ENCODE measurements at regions not wholly inside any gene's neighbourhood (a gene's known extent, or its start where the extent isn't known, plus 50 kb on each side); places are given as distances from the start of the nearest gene placed in this dataset.
"Not testable (repeated sequence)": the region's sequence is repeated elsewhere in the genome, so short reads cannot be mapped to it uniquely, and the experiment has no call there.

DNA sequence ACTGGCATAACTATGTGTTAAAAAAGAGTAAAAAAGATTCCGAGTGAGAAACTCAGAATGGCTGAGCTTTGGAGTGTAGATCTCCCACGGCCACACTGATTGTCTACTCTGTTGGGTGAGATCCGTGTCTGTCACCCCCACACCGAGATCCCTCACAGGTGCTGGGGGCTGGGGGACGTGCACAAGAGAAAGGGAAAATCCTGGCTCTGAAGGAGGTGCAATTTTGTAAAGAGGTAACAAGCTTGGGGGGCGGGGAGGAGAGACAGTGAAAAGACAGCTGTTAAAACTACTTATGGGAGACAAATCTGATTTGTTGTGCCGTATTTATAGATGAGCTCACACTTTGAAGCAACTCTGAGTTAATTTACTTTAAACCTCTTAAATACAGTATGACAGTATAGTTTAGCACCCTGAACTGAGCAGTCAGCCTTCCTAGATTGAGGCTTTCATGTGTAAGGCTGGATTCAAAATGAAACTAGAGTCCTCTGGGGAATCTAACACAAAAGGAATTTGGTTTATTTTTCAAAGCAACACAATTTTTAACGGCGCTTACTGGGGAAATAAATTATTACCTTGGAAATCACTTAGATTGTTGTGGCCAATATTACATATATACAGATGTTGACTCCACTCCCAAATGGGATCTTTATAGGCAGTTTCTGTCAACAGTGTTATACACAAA, 167.4 kb upstream of the RGS6 start:
- no peak for DNase-seq
- intact Hi-C loops (cut with micrococcal nuclease), result no loop called here
- Mint-ChIP-seq H3K36me3 (no peaks in the 10 kb centered on the region), H3K4me1 (ENCODE audit: low read depth) (no peaks in the 10 kb centered on the region), H3K4me3 (no peak overlapping the region), H3K9me3 (no peaks in the 10 kb centered on the region), H3K27ac (no peak overlapping the region), H3K27me3 (peaks cover 10% of the 10 kb centered on the region)
- ChIA-PET CTCF (interaction anchor here (1.0 to 2.2 kb wide), 2 partner anchors 12 to 655 kb away, joined by 3 to 5 read pairs; no protein-coding TSS in a partner anchor), POLR2A (no interaction called here)

- H3K27ac Mint-ChIP-seq, result no peak overlapping the region
- POLR2A ChIA-PET, result no interaction called here
- no peak for DNase-seq
- H3K4me1 Mint-ChIP-seq (ENCODE audit: low read depth), result no peaks in the 10 kb centered on the region
- no peaks in the 10 kb centered on the region for H3K9me3 Mint-ChIP-seq
- CTCF ChIA-PET, result interaction anchor here (1.0 to 2.2 kb wide), 2 partner anchors 13 to 655 kb away, joined by 3 to 5 read pairs; no protein-coding TSS in a partner anchor
- H3K36me3 Mint-ChIP-seq, result no peaks in the 10 kb centered on the region
- no peak overlapping the region for H3K4me3 Mint-ChIP-seq
- intact Hi-C loops (cut with micrococcal nuclease), result no loop called here
- peaks cover 10% of the 10 kb centered on the region for H3K27me3 Mint-ChIP-seq
Observed at GRCh38 chr14:71765505-71765904, 166.7 kb upstream of the RGS6 start.

DNA sequence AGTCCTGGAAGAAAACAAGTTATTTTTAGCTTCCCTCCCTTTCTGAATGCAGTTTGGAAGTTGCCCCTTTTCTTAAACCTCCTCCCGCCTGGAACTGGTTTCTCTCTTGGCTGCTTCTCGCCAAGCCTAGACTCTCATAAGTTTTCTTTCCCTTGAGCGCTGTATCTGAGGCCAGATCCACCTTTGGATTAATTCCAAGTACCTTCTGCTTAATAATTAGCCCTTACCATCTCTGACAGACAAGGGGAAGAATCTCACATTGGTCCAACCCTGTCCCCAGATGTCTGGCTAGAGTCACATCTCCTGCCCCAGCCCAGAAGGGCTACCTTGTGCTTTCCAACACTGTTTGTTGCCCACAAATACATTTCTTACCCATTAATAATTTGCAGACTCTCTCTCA, 161.8 kb upstream of the RGS6 start:
- peaks cover 3% of the 10 kb centered on the region for H3K36me3 Mint-ChIP-seq
- H3K9me3 Mint-ChIP-seq, result peaks cover 9% of the 10 kb centered on the region
- no peak for DNase-seq
- no peak overlapping the region for H3K4me3 Mint-ChIP-seq
- no peaks in the 10 kb centered on the region for H3K4me1 Mint-ChIP-seq (ENCODE audit: low read depth)
- ChIA-PET CTCF (interaction anchor here (0.7 to 1.6 kb wide), 2 partner anchors 85 to 157 kb away, joined by 3 read pairs; no protein-coding TSS in a partner anchor), POLR2A (no interaction called here)
- peaks cover 23% of the 10 kb centered on the region for H3K27me3 Mint-ChIP-seq
- no peak overlapping the region for H3K27ac Mint-ChIP-seq
- intact Hi-C loops (cut with micrococcal nuclease), result no loop called here

DNA sequence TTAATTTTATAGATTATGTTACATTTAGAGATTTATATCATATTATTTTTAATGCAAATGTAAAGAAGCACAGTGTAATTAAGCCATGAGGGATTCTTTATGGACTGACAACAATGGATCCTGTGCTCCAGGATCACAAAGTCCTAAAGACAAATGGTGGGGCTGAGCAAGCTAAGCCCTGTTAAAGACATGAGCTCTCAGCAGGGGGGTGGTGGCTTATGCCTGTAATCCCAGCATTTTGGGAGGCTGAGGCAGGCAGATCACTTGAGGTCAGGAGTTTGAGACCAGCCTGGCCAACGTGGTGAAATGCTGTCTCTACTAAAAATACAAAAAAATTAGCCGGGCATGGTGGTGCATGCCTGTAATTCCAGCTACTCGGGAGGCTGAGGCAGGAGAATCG, 160.8 kb upstream of the RGS6 start:
- POLR2A ChIA-PET; CTCF ChIA-PET; DNase-seq; H3K36me3 Mint-ChIP-seq; H3K27ac Mint-ChIP-seq; H3K4me3 Mint-ChIP-seq; H3K4me1 Mint-ChIP-seq (ENCODE audit: low read depth); intact Hi-C loops (cut with micrococcal nuclease); H3K9me3 Mint-ChIP-seq: not testable (repeated sequence)
- peaks cover 25% of the 10 kb centered on the region for H3K27me3 Mint-ChIP-seq

GRCh38 chr14:71771996-71772395, 160.2 kb upstream of the RGS6 start:
- DNase-seq; POLR2A ChIA-PET; CTCF ChIA-PET; H3K4me1 Mint-ChIP-seq (ENCODE audit: low read depth); intact Hi-C loops (cut with micrococcal nuclease); H3K9me3 Mint-ChIP-seq; H3K36me3 Mint-ChIP-seq; H3K4me3 Mint-ChIP-seq; H3K27ac Mint-ChIP-seq: not testable (repeated sequence)
- H3K27me3 Mint-ChIP-seq, result peaks cover 25% of the 10 kb centered on the region

DNA sequence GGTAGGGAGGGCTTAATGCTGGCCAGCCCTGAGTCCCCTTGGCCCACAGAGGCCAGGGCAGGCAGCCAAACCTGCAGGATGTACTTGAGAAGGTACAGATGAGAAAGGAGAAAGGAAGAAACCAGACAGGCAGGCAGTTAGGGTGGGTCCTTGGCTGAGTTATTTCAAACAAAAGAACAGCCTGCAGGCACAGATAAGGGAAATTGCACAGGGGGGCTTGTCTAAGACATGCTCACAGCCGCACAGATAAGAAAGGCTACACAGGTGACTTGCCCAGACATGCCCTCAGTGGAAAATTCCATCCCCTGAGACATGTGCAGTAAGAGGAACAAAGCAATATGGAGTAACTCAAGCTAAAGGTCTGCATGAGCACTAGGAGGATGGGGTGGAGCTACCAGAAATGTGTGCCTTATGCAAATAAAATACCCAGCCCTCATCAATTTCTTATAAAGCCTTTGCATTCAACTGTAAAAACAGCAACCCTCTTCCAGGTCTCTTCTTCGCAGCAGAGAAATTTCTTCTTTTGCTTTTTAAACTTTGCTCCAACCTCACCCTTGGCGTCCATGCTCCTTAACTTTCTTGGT, 158.2 kb upstream of the RGS6 start:
- H3K27me3 Mint-ChIP-seq, result peaks cover 35% of the 10 kb centered on the region
- H3K4me1 Mint-ChIP-seq (ENCODE audit: low read depth), result peaks cover 12% of the 10 kb centered on the region
- DNase-seq, result no peak
- no peak overlapping the region for H3K4me3 Mint-ChIP-seq
- no peak overlapping the region for H3K27ac Mint-ChIP-seq
- ChIA-PET CTCF (no interaction called here), POLR2A (no interaction called here)
- intact Hi-C loops (cut with micrococcal nuclease), result no loop called here
- H3K36me3 Mint-ChIP-seq, result peaks cover 3% of the 10 kb centered on the region
- H3K9me3 Mint-ChIP-seq, result peaks cover 9% of the 10 kb centered on the region

DNA sequence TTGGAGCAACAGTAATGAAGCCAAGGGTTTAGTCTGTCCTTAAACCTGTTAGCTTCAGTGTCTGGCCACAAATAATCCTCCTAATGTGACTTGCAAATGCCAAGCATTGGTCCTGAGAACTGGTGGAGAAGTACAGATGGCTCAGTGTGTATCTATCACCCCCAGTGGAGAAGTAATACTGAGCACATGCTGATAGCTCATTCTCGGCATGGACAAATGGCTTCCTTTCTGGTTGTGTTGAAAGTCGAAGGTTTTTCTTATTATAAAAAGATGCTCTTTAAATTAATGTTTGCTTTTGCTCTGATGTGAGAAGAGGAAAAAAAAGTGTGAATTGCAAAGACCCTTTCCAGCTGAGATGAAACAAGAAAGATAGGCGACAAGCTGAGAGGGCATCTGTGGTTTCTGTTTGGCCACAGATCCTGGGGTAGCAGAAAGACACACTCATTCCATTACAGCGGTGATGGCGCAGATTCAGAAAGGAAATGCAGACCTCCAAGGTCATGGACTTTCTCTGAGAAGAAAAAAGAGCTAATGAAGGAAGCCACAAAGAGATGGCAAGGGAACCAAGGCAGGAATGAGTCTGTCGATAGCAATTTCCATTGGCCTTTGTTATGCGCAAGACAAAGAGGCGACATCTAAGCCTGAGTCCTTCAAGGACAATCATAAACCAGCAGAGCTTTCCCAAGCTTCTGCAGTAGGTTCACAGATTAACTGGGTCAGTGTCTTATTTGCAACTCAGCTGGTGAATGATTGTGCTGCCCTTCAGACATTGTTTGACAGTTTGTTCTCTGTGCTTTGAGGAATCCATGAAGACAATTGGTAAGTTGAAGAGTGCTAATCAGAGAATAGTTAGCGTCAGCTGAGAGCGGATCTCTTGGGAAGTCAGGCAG, 155.5 kb upstream of the RGS6 start:
- ChIA-PET CTCF (interaction anchor here (2.1 kb wide), 1 partner anchor 78 kb away, joined by 10 read pairs; no protein-coding TSS in a partner anchor), POLR2A (interaction anchor here (0.7 kb wide), 1 partner anchor 8 kb away, joined by 3 read pairs; no protein-coding TSS in a partner anchor)
- Mint-ChIP-seq H3K4me3 (no peak overlapping the region), H3K4me1 (ENCODE audit: low read depth) (peaks cover 12% of the 10 kb centered on the region), H3K9me3 (peaks cover 9% of the 10 kb centered on the region), H3K27ac (no peak overlapping the region), H3K27me3 (peaks cover 45% of the 10 kb centered on the region), H3K36me3 (peaks cover 3% of the 10 kb centered on the region)
- DNase-seq, result peak; percentile 42
- intact Hi-C loops (cut with micrococcal nuclease), result no loop called here

- intact Hi-C loops (cut with micrococcal nuclease), result no loop called here
- DNase-seq, result no peak
- ChIA-PET POLR2A (no interaction called here), CTCF (interaction anchor here (0.5 to 0.9 kb wide), 2 partner anchors 27 to 730 kb away, joined by 3 read pairs; no protein-coding TSS in a partner anchor)
- Mint-ChIP-seq H3K27ac (no peak overlapping the region), H3K27me3 (peaks cover 31% of the 10 kb centered on the region), H3K36me3 (no peaks in the 10 kb centered on the region), H3K9me3 (no peaks in the 10 kb centered on the region), H3K4me3 (no peak overlapping the region), H3K4me1 (ENCODE audit: low read depth) (peaks cover 12% of the 10 kb centered on the region)
Observed at GRCh38 chr14:71780075-71780474, 152.2 kb upstream of the RGS6 start.

DNA sequence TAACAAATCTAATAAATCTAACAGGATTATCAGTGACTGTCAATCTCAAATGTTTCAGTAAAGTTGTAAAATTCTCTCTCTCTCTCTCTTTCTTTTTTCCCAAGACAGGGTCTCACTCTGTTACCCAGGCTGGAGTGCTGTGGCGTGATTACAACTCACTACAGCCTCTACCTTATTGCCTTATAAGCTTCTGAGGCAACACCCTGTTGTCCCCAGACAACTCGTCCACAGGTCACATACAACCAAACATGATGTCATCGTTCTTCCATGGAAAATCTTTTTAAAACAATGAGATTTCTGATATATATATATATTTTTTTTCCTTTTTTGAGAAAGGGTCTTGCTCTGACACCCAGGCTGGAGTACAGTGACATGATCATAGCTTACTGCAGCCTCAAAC, 151.4 kb upstream of the RGS6 start:
- ChIA-PET CTCF (interaction anchor here (0.9 to 2.1 kb wide), 2 partner anchors 28 to 676 kb away, joined by 3 to 5 read pairs; no protein-coding TSS in a partner anchor), POLR2A (no interaction called here)
- Mint-ChIP-seq H3K27ac (no peak overlapping the region), H3K9me3 (no peaks in the 10 kb centered on the region), H3K36me3 (no peaks in the 10 kb centered on the region), H3K4me3 (no peak overlapping the region), H3K27me3 (peaks cover 25% of the 10 kb centered on the region), H3K4me1 (ENCODE audit: low read depth) (peaks cover 12% of the 10 kb centered on the region)
- intact Hi-C loops (cut with micrococcal nuclease), result no loop called here
- no peak for DNase-seq

DNA sequence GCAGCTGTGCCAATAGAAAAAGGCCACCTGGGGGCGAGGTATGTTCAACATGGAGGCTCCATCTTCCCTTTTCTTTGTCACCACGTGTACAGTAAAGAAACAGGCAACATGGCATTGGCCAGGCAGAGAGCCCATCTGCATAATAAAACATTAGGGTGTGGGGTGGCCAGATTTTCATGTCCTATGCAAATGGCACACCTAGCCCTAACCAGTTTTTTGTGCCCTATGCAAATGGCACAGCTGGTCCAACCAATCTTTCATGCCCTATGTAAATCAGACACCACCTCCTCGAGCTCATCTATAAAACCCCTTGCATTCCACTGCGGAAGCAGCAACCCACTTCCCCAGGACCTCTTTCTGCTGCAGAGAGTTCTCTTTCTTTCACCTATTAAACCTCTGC, 149.1 kb upstream of the RGS6 start:
- ChIA-PET CTCF (interaction anchor here (2.1 kb wide), 1 partner anchor 678 kb away, joined by 5 read pairs; no protein-coding TSS in a partner anchor), POLR2A (no interaction called here)
- Mint-ChIP-seq H3K27me3 (peaks cover 15% of the 10 kb centered on the region), H3K4me3 (no peak overlapping the region), H3K9me3 (no peaks in the 10 kb centered on the region), H3K27ac (no peak overlapping the region), H3K4me1 (ENCODE audit: low read depth) (no peaks in the 10 kb centered on the region), H3K36me3 (no peaks in the 10 kb centered on the region)
- intact Hi-C loops (cut with micrococcal nuclease), result no loop called here
- no peak for DNase-seq

GRCh38 chr14:71783786-71784185, 148.4 kb upstream of the RGS6 start:
- Mint-ChIP-seq H3K27ac (no peak overlapping the region), H3K36me3 (no peaks in the 10 kb centered on the region), H3K4me3 (no peak overlapping the region), H3K4me1 (ENCODE audit: low read depth) (no peaks in the 10 kb centered on the region), H3K9me3 (no peaks in the 10 kb centered on the region), H3K27me3 (peaks cover 14% of the 10 kb centered on the region)
- ChIA-PET CTCF (no interaction called here), POLR2A (no interaction called here)
- intact Hi-C loops (cut with micrococcal nuclease), result no loop called here
- no peak for DNase-seq

DNA sequence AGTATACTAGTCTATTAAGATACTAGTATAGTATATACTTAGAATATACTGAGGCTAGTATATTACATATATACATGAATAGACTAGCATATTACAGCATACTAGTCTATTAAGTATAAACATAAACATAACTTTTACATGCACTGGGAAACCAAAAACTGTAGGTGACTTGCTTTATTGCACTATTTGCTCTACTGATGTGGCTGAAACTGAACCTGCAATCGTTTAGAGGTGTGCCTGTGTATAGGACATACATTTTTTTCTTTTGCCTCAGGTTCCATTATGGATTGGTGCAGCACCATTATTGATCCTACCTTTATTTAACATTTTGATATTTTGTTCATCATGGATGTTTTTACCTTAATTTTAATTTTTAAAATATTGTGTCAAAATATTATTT, 143.2 kb upstream of the RGS6 start:
- Mint-ChIP-seq H3K9me3 (no peaks in the 10 kb centered on the region), H3K27me3 (peaks cover 1% of the 10 kb centered on the region), H3K4me1 (ENCODE audit: low read depth) (no peaks in the 10 kb centered on the region), H3K36me3 (no peaks in the 10 kb centered on the region), H3K27ac (no peak overlapping the region), H3K4me3 (no peak overlapping the region)
- intact Hi-C loops (cut with micrococcal nuclease), result no loop called here
- ChIA-PET CTCF (no interaction called here), POLR2A (no interaction called here)
- DNase-seq, result no peak

All from activated CD4-positive, alpha-beta memory T cell treated with anti-CD3 and anti-CD28 coated beads for 36 hours (primary cell).